Neural cell (in vitro differentiated cells): ENCODE measurements at regions not wholly inside any gene's neighbourhood (a gene's known extent, or its start where the extent isn't known, plus 50 kb on each side); places are given as distances from the start of the nearest gene placed in this dataset.

Experiments
- H2AFZ ChIP-seq: fragments of 200-600, 300-800 bp; sonication (generic), shearing (Covaris generic); 2 replicates; pipeline ENCODE4 v1.6.0; 2014; ENCODE audit warnings: low read depth, mild to moderate bottlenecking, antibody characterized with exemption, low read length, moderate library complexity
- H3F3A ChIP-seq: fragments of 200-600 bp; shearing (Covaris generic); 2 replicates; pipeline ENCODE4 v1.6.1; 2016; ENCODE audit warnings: mild to moderate bottlenecking, moderate library complexity, mixed read lengths, antibody characterized with exemption, low read length; ENCODE audit not compliant: insufficient read depth, poor library complexity, severe bottlenecking
- H3K27ac ChIP-seq: fragments of 200-600, 300-800 bp; sonication (generic), shearing (Covaris generic); 2 replicates; pipeline ENCODE4 v1.5.1; 2014; ENCODE audit warnings: mild to moderate bottlenecking, low read length, moderate library complexity
- H3K27me3 ChIP-seq: fragments of 300-800, 200-600 bp; sonication (generic), shearing (Covaris generic); 2 replicates; pipeline ENCODE4 v1.6.0; 2014; ENCODE audit warnings: mild to moderate bottlenecking, low read depth, low read length, moderate library complexity; ENCODE audit not compliant: insufficient read depth
- H3K36me3 ChIP-seq: fragments of 300-800, 200-600 bp; sonication (generic), shearing (Covaris generic); 2 replicates; pipeline ENCODE4 v1.5.1; 2014; ENCODE audit warnings: mild to moderate bottlenecking, antibody characterized with exemption, low read length, moderate library complexity; ENCODE audit not compliant: insufficient read depth
- H3K4me2 ChIP-seq: fragments of 300-800, 200-600 bp; sonication (generic), shearing (Covaris generic); 2 replicates; pipeline ENCODE4 v1.6.0; 2014; ENCODE audit warnings: mild to moderate bottlenecking, low read length
- H3K4me3 ChIP-seq: fragments of 300-800, 200-600 bp; sonication (generic), shearing (Covaris generic); 2 replicates; pipeline ENCODE4 v1.5.1; 2014; ENCODE audit warnings: mild to moderate bottlenecking, low read length, moderate library complexity
- H3K79me2 ChIP-seq: fragments of 200-600 bp; shearing (Covaris generic); replicated peaks from 2 replicates; pipeline ENCODE4 v1.6.0; 2014; ENCODE audit warnings: mild to moderate bottlenecking, low read length, moderate library complexity; ENCODE audit not compliant: insufficient read depth
- H3K9ac ChIP-seq: fragments of 300-800, 200-600 bp; sonication (generic), shearing (Covaris generic); 2 replicates; pipeline ENCODE4 v1.6.1; 2016; ENCODE audit warnings: mild to moderate bottlenecking, low read length, mixed read lengths
- H3K9me2 ChIP-seq: fragments of 200-600 bp; shearing (Covaris generic); 2 replicates; pipeline ENCODE4 v1.6.1; 2016; ENCODE audit warnings: mild to moderate bottlenecking, low read length, mixed read lengths; ENCODE audit not compliant: insufficient read depth
- H3K9me3 ChIP-seq: fragments of 200-600, 300-800 bp; sonication (generic), shearing (Covaris generic); 2 replicates; pipeline ENCODE4 v1.6.1; 2016; ENCODE audit warnings: mild to moderate bottlenecking, mixed run types, low read length, moderate library complexity, mixed read lengths
- H4K20me1 ChIP-seq: fragments of 200-600 bp; shearing (Covaris generic); 2 replicates; pipeline ENCODE4 v1.6.1; 2016; ENCODE audit warnings: mild to moderate bottlenecking, mixed run types; ENCODE audit not compliant: insufficient read depth
- CTCF ChIP-seq: fragments of 450-650 bp; IDR thresholded peaks from 2 replicates; pipeline ENCODE4 v1.5.1; 2014; ENCODE audit warnings: antibody characterized with exemption, mild to moderate bottlenecking, moderate library complexity; ENCODE audit not compliant: poor library complexity, severe bottlenecking
- EP300 ChIP-seq: fragments of 450-650 bp; conservative IDR thresholded peaks from 2 replicates; pipeline ENCODE4 v1.6.1; 2014; ENCODE audit warnings: antibody characterized with exemption, mild to moderate bottlenecking, moderate library complexity; ENCODE audit not compliant: poor library complexity, severe bottlenecking
- EZH2 ChIP-seq: fragments of 200-600, 300-800 bp; shearing (Covaris generic), sonication (generic); IDR thresholded peaks from 2 replicates; pipeline ENCODE4 v1.6.1; 2014; ENCODE audit warnings: antibody characterized with exemption, low read length, borderline replicate concordance, mild to moderate bottlenecking; ENCODE audit not compliant: insufficient read depth, poor library complexity, severe bottlenecking
- MXI1 ChIP-seq: fragments of 450-650 bp; conservative IDR thresholded peaks from 2 replicates; pipeline ENCODE4 v1.6.1; 2014; ENCODE audit warnings: antibody characterized with exemption, mild to moderate bottlenecking; ENCODE audit not compliant: poor library complexity, severe bottlenecking
- POLR2AphosphoS5 ChIP-seq: IDR thresholded peaks from 2 replicates; pipeline ENCODE4 v1.6.1; 2012
- RAD21 ChIP-seq: fragments of 450-650 bp; conservative IDR thresholded peaks from 2 replicates; pipeline ENCODE4 v1.6.1; 2014; ENCODE audit warnings: antibody characterized with exemption, mild to moderate bottlenecking, moderate library complexity
- REST ChIP-seq: IDR thresholded peaks from 2 replicates; pipeline ENCODE4 v1.6.1; 2012; ENCODE audit warnings: borderline replicate concordance
- SMC3 ChIP-seq: fragments of 450-650 bp; conservative IDR thresholded peaks from 2 replicates; pipeline ENCODE4 v1.6.1; 2014; ENCODE audit warnings: antibody characterized with exemption, mild to moderate bottlenecking, moderate library complexity; ENCODE audit not compliant: poor library complexity
- TAF1 ChIP-seq: IDR thresholded peaks from 2 replicates; pipeline ENCODE4 v1.6.1; 2012; ENCODE audit warnings: low read depth

- Histone ChIP-seq H3K9me3 (no peaks in the 10 kb centered on the region), H3K4me2 (no peak overlapping the region), H3F3A (no peaks in the 10 kb centered on the region), H3K27me3 (no peaks in the 10 kb centered on the region), H3K79me2 (no peaks in the 10 kb centered on the region), H3K27ac (no peak overlapping the region), H3K9ac (no peak overlapping the region), H3K9me2 (no peaks in the 10 kb centered on the region), H2AFZ (no peak overlapping the region), H3K36me3 (no peaks in the 10 kb centered on the region), H4K20me1 (no peaks in the 10 kb centered on the region), H3K4me3 (no peak overlapping the region)
- no peak for TF ChIP-seq TAF1
- TF ChIP-seq EZH2: no peak
- no peak for TF ChIP-seq POLR2AphosphoS5
- no peak for TF ChIP-seq SMC3
- no peak for TF ChIP-seq RAD21
- no peak for TF ChIP-seq EP300
- no peak for TF ChIP-seq MXI1
- TF ChIP-seq REST: no peak
- no peak for TF ChIP-seq CTCF
These were observed 86.2 kb upstream of the MBNL2 start for GRCh38 chr13:97135883-97136282.

GRCh38 chr13:97136418-97136817 lies 85.7 kb upstream of the MBNL2 start:
- Histone ChIP-seq H3K27ac (no peak overlapping the region), H2AFZ (no peak overlapping the region), H3K36me3 (no peaks in the 10 kb centered on the region), H3K27me3 (no peaks in the 10 kb centered on the region), H3K9me3 (no peaks in the 10 kb centered on the region), H3K9me2 (no peaks in the 10 kb centered on the region), H3F3A (no peaks in the 10 kb centered on the region), H3K79me2 (no peaks in the 10 kb centered on the region), H4K20me1 (no peaks in the 10 kb centered on the region), H3K4me2 (no peak overlapping the region), H3K4me3 (no peak overlapping the region), H3K9ac (no peak overlapping the region)
- TF ChIP-seq CTCF: no peak
- TF ChIP-seq SMC3: no peak
- TF ChIP-seq REST: no peak
- TF ChIP-seq RAD21: no peak
- no peak for TF ChIP-seq MXI1
- TF ChIP-seq EZH2: no peak
- TF ChIP-seq EP300: no peak
- TF ChIP-seq POLR2AphosphoS5: no peak
- TF ChIP-seq TAF1: no peak
